DMS153 treated with DMSO at 0.1 percent for 48 hours (cell line): ENCODE measurements at regions not wholly inside any gene's neighbourhood (a gene's known extent, or its start where the extent isn't known, plus 50 kb on each side); places are given as distances from the start of the nearest gene placed in this dataset.

Experiments used
- DNase-seq: peaks from one replicate; lab custom pipeline; 2025; ENCODE audit not compliant: unreplicated experiment; lab: John Stamatoyannopoulos, UW

DNA sequence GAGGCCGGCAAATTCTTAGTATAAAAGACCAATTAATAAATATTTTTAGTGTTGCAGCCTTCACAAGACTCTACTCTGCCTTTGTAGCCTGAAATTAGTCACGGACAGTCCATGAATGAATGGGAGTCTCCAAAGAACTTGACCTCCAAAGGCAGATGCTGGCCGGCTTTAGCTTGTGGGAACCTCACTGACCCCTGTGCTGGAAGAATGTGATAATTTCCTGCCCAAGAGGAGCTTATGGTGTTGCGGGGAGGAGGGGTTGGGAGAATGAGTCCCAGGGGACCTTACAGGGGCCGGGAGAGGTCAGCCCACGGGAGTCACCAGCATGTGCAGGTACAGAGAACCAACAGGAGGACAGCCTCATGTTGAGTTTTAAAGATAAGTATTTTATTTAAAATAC, 143.1 kb downstream of the IRX2 start:
- no peak for DNase-seq

DNA sequence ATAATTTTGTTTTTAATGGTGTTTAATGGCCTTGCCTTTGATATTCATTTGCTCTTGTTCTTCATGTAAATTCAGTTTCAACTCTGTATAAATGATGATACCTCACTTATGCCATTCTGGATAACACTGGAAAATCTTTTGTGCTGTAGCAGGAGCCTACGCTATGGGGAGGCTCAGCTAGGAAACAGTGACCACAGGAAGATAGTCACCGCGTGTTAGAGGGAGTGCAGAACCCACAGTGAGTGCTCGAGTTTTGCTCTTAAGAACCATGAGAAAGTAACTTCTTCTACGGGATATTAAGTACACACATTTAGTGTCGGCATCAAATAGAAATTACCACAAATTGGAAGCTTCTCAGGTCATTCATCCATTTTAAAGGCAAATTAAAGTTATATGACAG, 143.9 kb downstream of the IRX2 start:
- DNase-seq: no peak

DNA sequence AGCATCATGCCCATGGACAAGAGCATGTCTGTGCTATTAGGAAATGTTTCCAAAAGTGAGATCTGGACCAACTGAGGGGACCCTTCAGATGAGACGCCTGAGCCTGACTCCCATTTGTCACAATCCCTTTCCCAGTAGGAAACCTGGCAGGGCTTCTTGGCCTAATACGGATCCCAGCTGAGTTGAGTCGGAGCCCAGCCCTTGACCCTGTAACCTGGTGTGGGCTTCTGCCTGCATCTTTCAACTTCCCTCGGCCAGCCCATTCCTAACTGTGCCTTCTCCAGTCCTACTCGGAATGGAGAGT, 148.3 kb downstream of the IRX2 start:
- DNase-seq: no peak

DNA sequence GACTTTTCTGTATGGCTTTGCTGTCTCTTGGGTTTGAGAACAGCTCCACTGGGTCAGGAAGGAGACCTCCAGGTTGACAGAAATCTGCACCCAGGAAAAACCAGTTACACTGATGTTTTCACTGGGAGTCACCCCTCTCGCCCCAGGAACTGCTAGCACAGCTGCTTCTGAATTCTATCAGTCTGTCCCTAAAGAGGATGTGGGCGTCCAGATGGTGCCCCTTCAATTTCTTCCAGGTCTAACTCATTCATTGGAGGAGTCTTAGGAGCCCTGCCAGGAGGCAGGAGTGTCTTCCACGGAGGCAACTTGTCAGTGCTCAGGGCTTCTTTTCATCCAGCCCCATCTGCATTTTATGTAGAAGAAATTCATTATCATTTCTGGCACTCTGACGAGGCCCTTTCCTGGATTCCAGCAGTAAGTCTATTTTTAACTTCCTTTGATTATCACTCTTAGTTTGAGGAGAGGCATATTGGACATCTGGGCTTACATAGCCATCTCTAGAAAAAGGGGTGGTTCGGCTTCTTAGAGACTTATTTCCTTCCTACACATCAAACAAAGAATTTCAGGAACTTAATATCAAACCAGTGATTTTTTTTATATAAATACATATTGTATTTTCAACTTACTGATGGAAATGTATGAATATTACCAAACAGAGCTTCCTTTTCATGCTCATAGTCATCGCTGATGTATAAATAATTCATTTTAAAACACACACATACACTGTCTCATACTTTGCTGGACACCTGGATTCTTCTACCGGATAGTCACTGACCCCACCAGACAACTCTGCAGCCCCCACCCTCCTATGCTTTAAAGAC, 148.8 kb downstream of the IRX2 start:
- DNase-seq: no peak

DNA sequence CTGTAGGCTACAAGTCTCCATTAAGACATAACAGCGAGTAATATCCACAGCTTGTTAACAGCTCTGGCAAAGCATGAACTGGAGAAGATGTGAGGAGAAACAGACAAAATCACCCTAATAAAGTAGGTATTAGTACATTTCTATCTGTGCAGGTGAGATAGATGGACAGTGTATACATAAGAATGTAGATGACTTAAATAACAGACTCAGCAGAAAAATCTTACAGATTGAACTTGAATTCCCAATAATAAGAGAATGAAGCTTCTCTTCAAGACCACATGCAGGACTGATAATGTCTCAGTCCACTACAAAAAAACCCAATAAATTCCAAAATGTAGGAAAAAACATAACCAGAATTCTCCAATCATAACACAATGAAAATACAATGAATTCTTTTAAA, 153.0 kb downstream of the IRX2 start:
- no peak for DNase-seq

DNA sequence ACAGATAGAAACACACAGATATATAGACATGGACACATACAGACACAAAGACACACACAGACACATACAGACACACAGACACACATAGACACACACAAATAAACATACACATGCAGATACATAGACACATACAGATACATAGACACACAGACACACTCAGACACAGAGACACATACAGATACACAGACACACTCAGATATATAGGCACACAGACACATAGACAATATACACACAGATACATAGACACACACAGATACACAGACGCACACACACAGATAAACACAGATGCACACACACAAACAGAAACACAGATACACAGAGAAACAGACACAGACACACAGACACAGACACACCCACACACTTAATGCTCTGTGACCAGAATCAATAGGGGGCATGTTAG, 156.8 kb downstream of the IRX2 start:
- DNase-seq: no peak

DNA sequence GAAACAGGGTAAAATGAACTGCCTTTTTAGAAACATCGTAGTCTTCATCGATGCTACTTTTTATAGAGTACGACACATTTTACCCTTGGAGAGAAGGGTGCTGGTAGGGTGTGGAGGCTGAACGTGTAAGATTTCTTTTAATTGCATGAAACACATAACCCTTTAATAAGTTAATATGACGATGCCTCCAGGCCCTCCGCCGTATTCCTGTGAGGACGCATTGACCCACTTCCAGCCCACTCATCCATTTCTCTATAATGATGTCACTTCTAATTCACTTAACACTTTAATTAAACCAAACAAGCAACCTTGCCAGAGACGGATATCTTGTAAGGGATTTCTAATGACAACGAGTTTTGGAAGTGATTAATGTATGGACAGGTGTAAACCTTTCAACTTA, 158.7 kb downstream of the IRX2 start:
- no peak for DNase-seq

DNA sequence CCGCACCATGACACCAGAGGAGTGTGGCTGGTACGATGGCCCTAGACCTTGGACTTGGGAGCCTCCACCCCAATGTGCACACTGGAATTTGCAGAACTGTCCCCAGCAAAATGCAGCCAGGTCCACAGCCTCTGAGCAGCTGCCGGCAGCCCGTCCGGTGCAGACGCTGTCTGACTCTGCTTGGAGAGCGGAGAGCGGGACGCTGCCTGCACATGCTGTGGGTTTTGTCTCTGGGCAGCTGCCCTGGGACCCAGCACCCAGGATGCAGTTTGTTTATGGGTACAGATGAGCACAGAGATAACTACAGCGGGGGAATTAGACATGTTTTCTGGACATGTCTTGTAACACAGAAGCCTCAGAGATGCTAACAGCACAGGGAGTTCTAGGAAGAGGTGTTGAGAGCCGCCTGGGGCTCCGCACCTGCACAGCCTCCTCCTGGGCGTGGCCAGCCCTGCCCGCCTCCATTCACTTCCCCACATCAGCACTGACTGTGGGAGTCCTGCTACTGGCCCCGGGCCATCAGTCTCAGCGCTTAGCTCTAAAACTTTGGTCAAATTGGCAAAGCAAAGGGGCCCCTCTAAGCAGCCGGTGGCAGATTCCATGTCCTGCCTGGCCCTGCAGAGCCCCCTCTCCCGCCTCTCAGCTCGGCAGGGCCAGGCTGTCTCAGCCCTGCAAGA, 159.6 kb downstream of the IRX2 start:
- peak; percentile 64 for DNase-seq

DNA sequence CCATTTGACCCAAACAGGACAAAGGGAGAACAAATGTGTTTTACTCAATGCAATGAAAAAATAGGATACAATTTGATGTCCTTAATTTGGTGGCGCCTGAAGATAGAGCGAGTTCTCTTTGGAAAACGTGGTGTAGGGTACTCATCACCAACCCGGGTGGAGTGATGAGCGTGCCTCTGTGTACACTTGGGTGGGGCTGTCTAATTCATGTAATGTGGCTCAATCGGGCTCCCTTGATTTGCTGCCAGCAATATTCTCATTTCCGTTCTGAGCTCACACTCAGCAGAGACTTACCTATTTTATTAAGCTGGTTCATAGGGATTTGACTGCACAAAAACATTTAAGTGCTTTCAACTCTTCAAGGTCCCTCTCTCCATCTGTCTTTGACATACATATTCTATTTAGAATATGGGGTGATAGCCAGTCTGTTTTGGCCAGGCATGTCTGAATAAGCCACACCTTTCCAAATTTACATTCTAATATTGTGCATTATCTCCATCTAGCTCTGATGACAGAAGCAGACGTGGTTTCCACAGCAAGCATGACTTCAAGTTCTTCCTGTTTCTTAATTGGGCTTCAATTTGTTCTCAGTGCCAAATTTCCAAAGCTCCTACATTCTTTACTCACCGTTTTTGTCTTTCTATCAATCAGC, 162.5 kb downstream of the IRX2 start:
- peak; percentile 82 for DNase-seq

DNA sequence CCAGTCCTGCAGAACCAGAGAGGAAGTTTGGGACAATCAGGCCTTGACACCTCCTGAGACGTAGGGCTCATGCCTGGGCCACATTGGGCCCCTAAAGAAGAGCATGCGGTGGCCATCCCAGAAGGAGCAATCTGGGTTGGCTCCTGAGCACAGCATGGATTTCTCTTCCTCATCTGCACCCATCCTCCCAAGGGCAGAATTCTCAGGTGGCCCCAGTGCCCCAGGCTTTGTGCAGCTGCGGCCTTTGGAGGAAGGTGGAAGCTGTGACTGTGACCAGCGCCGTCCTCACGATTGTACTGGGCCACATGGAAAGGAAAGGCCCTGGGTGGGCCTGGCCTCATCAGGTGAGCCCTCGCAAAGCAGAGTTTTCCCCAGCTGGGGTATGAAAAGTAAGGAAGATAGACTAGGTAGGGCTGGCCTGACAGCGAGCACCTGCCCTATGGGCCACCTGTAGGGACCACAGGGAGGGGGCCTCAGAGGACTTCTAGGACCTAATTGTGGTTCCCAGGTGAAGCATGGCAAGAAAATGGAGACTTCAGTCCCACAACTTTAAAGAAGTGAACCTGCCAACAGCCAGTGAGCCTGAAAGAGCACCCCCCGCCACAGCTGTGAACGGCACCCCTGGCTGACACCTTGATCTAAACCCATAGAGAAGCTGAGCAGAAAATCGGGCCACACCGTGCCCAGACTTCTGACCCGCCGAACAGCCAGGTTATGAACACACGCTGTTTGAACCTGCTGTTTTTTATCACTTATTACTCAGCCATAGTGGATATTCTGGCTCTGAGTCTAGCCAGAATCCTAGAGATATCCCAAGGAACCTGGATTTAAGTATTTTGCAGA, 164.1 kb downstream of the IRX2 start:
- no peak for DNase-seq

DNA sequence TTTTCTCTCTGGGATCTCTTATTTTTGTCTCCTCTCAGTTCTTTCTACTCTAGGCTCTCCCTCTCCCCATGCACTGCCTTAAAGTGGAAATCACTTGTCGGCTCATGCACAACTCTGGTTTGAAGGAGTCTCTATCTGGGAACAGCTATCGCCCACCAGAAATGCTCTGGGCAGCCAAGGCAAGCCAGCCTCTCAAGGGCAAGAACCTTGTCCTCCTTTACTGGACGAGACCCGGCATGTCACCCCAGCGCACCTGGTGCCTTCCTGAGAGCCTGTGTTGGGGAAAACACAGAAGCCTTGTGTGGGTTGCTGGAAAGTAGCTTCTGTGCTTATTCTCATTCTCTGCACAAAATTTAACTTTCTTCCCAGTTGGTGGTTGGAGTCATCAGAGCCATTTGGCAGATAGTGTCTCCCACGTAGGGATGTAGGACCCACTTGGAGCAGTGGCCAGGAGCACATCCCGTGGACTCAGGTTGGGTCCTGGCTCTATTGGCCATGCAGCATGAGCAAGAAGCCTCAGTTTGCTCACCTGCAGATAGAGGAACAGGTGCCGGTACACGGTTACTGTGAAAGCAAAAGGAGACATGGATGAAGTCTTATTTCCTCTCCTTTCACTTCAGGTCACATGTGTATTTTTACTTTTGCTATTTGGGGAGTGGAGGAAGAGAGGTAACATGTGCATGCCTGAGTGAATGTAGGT, 165.3 kb downstream of the IRX2 start:
- DNase-seq: no peak

DNA sequence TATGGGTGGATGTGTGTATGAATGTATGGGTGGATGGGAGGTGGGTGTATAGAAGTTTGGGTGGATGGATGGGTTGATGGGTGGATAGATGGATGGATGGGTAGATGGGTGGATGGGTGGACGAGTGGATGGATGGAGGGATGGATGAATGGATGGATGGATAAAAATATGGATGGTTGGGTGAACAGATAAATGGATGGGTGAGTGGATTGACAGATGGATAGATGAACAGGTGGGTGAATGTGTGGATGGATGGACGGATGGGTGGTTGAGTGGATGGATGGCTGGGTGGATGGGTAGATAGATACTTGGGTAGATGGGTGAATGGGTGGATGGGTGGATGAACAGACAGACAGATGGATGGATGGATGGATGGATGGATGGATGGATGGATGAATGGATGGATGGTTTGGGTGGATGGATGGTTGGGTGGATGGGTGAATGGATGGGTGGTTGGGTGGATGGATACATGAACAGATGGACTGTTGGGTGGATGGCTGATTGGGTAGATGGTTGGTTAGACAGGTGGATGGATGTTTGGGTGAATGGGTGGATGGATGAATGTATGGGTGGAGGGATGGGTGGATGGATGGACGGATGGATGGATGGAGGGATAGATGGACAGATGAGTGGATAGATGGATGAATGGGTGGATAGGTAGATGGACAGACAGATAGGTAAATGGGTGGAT, 166.8 kb downstream of the IRX2 start:
- no peak for DNase-seq

DNA sequence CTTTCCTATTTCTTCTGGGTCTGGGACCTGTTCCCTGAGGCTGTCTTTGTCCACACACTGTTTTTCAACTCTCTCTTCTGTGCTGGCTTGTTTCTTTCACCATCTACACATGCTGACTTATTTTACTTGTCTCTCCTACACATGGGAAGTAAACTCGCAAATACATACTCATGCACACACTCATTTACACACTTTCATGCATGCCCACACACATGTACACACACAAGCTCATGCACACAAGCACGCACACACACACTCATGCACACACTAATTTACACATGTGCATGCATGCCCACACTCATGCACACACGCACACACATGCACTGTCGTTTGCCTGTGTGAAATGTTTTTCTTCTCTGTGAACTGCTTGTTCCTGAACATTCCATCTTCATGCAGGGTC, 169.0 kb downstream of the IRX2 start:
- no peak for DNase-seq

DNA sequence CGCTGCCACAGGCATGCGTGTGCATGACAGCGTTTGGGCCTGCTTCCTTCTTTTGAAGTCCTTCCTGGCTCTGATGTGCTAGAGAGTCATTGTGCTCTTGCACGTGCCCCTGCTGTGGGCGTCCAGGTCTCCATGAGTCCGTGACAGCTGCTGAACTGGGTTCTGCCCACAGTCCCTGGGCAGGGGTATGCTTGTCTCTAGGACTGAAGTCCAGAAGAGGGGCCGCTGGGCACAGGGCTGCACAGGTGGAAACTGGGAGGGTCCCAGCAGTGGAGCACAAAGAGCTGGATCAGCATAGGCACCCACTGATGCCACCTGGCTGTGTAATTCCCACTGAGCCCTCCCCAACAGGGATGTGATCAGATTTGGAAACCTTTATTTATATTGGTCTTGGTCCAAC, 169.4 kb downstream of the IRX2 start:
- no peak for DNase-seq

DNA sequence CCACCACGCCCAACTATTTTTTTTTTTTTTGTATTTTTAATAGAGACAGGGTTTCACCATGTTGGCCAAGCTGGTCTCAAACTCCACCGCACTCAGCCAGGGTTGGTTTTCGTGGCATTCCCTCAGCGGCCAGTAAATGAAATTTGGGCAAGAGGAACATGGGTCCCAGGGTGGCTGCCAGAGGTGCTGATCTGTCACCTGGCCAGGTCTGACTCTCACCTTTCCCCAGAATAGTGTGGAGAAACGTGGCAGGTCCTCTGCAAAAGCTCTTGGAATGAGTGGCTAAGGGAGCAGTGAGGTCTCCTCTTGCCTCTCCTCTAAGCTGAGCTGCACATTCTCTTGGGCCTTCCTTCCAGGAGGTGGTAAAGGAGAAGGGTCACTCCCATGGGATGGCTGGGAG, 170.1 kb downstream of the IRX2 start:
- DNase-seq: no peak

DNA sequence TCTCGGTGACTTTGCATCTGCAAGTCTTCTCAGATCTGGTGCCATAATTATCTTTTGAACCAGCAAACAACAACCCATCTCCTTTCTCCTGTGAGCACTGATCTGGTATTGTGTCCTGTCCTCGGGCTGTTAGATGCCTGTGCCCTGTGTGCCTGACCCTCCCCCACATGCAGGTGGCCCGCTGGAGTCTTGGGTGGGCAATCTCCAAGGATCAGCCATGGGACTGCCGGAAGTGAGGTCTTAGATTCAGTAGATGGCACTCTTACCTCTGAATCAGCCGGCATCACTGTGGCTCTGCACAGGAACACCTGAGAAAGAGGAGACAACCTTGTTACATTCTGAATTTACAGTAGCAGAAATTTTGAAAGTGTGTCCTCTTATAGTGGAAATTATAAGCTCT, 172.4 kb downstream of the IRX2 start:
- DNase-seq: peak; percentile 33

DNA sequence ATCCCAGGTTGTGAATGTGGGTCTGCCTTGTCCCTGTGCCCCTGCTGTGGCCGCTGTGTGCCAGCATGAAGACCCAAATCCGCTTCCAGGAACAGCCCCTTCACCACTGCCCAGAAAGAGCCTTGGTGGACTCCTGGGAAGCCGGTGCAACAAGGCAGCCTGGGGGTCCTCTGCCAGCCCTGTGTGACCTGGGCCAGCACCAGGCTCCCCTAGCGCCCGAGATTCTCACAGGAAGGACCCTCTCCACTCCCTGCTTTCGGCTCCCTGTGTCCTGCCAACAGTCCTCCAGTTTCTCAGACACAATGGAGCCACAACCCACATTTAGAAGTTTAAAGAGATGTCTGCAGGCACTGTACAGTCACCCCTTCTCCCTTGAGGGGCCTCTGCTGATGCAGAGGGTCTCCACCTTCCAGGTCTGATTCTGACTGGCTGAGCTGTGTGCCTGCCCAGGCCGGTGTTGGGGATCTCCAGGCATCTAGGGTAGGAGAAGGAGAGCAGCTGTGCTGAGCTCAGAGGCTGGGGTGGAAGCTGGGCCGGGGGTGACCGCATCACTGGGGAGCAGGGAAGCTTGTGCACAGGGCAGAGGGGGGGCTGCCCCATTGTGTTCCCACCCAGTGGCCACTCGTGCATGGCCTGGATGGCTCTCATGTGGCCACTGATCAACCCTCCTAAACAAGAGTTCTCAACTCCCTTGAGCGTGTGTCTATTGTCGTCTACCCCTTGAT, 174.0 kb downstream of the IRX2 start:
- no peak for DNase-seq

DNA sequence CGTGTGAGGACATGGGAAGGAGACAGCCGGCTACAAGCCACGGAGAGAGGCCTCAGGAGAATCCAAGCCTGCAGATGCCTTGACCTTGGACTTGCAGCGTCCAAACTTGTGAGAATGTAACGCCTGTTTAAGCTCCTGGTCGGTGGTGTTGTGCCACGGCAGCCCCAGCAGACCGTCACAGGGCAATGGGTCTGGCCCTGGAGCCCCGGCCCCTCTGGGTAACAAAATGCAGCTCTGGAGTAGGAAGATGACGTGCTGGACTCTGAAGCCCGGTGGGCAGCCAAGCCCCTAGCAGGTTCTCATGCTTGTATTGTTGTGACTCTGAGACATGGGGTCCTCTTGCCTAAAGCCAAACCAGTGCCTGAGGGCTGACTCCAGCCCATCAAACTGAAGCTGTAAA, 174.7 kb downstream of the IRX2 start:
- DNase-seq: no peak

DNA sequence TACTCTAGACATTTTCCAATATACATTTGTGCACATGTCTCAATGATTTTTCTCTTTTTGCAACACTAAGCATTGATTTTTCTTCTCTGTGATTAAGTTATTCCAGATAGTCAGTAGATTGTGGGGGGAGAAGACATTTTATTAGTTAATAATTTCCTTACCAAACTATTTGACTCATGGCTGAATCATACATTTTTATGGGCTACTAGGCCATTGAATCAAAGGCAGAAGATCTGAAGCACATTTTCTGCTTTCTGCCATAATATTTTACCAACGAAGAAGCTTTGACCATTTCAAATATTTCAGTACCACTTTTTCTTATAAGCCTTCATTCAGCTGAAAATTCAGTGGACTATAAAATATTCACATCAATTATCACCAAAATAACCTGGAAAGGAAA, 175.6 kb downstream of the IRX2 start:
- no peak for DNase-seq

DNA sequence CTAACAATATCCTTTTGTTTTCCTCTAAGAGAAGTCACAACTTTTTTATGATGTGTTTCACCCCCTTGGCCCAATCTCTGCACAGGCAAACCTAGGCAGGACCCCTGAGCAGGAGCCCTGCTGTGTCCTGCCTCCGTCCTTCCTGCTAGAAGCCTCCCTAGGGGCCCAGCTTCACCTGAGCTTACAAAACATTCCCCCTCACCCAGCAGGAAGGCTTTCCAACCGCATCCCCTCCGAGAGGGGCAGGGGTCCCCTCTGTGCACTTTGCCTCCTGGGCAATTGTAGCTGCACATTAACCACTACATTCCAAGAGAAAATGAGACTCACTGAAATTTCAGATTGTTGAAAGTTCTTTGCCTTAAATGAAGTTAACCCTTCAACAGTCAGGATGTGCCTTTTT, 176.2 kb downstream of the IRX2 start:
- DNase-seq: no peak
